H1 (cell line): ENCODE measurements at regions not wholly inside any gene's neighbourhood (a gene's known extent, or its start where the extent isn't known, plus 50 kb on each side); places are given as distances from the start of the nearest gene placed in this dataset.

Experiments used
- ASH2L ChIP-seq: fragments of 200-600, 300-600 bp; sonication (generic); IDR thresholded peaks from one replicate; pipeline ENCODE4 v1.7.1; 2017; ENCODE audit warnings: low read length
- BACH1 ChIP-seq: IDR thresholded peaks from 2 replicates; pipeline ENCODE4 v1.6.1; 2012; ENCODE audit warnings: low read length, improper control_type of control experiment
- KDM4A ChIP-seq: IDR thresholded peaks from one replicate; pipeline ENCODE4 v1.7.1; 2012; ENCODE audit warnings: low read depth, mild to moderate bottlenecking, moderate library complexity, low read length, inconsistent platforms; ENCODE audit not compliant: severe bottlenecking
- PHF8 ChIP-seq: fragments of 200-600 bp; sonication (generic); conservative IDR thresholded peaks from 2 replicates; pipeline ENCODE4 v1.7.1; 2012; ENCODE audit warnings: low read depth, mild to moderate bottlenecking, inconsistent platforms, low read length, moderate library complexity
- POLR2AphosphoS5 ChIP-seq: IDR thresholded peaks from 2 replicates; pipeline ENCODE4 v1.6.1; 2011; ENCODE audit warnings: low read depth, low read length
- TAF1 ChIP-seq: IDR thresholded peaks from 2 replicates; pipeline ENCODE4 v1.6.1; 2011; ENCODE audit warnings: mild to moderate bottlenecking, low read depth, low read length
- TF ChIP-seq, protein P1 (sequence below), 3 experiments: IDR thresholded peaks; 1 replicate in 2 of 3; 2 replicates in 1 of 3; pipeline versions ENCODE4 v1.5.1 to v1.6.1; 2011; ENCODE audit warnings: low read length in 3 of 3, mild to moderate bottlenecking in 3 of 3, inconsistent platforms in 2 of 3, low read depth in 1 of 3, moderate library complexity in 1 of 3; ENCODE audit not compliant: insufficient read depth in 1 of 3; ENCODE audit errors: control extremely low read depth in 1 of 3

DNA sequence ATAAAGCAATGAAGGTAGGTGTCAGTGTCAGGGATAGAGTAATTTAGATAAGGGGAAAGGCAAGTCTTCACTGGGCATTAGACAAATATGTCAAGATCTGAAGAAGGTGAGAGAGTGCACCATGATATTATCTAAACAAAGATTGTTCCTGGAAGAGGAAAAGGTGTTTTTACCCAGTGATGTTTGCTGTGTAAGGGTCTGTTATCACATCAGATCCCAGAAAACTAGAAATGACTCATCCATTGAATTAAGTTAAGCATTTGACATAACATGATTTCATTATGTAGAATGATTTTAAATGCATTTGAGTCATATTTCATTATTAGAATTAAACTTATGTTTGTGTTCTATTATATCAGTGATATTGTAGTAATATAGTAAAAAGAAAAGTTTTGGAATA is 1279.5 kb upstream of the CITED2 start:
- TF ChIP-seq TAF1 (no peak), POLR2AphosphoS5 (no peak), BACH1 (no peak), PHF8 (no peak), ASH2L (no peak), KDM4A (no peak)
- TF ChIP-seq, protein P1, sequence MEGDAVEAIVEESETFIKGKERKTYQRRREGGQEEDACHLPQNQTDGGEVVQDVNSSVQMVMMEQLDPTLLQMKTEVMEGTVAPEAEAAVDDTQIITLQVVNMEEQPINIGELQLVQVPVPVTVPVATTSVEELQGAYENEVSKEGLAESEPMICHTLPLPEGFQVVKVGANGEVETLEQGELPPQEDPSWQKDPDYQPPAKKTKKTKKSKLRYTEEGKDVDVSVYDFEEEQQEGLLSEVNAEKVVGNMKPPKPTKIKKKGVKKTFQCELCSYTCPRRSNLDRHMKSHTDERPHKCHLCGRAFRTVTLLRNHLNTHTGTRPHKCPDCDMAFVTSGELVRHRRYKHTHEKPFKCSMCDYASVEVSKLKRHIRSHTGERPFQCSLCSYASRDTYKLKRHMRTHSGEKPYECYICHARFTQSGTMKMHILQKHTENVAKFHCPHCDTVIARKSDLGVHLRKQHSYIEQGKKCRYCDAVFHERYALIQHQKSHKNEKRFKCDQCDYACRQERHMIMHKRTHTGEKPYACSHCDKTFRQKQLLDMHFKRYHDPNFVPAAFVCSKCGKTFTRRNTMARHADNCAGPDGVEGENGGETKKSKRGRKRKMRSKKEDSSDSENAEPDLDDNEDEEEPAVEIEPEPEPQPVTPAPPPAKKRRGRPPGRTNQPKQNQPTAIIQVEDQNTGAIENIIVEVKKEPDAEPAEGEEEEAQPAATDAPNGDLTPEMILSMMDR (IDR thresholded peaks at IDR 0.05; ENCODE audit: control extremely low read depth in 1 of 3, insufficient read depth in 1 of 3, low read depth in 1 of 3, low read length in 3 of 3): no peak
